K562 (cell line): ENCODE measurements at regions not wholly inside any gene's neighbourhood (a gene's known extent, or its start where the extent isn't known, plus 50 kb on each side); places are given as distances from the start of the nearest gene placed in this dataset.

ENCODE experiments used
- ATAC-seq: fragments of 200-7000 bp; cut with Tn5 transposase; 3 replicates; pipeline ENCODE4 v1.9.1; 2020; ENCODE audit warnings: moderate library complexity
- BruUV-seq: library from RNA; stranded (reverse); fragments of 400-500 nt; replicated peaks from 2 replicates; lab custom pipeline; 2021; lab: Mats Ljungman, UMichigan
- CTCF ChIA-PET: fragments of 300-600 bp; formaldehyde crosslinking; extraction: SDS; loops from one replicate; lab custom pipeline; 2021; ENCODE audit warnings: low intra/inter-chr PET ratio; lab: Yijun Ruan, JAX
- POLR2A ChIA-PET: fragments of 300-600, 350-650 bp; sonication (Branson Sonifier 250); formaldehyde crosslinking; extraction: SDS; loops from one replicate; lab custom pipeline; 2021; ENCODE audit warnings: antibody characterized with exemption, inconsistent platforms; lab: Yijun Ruan, JAX
- DNase-seq, 4 experiments: peaks; one replicate each; pipeline versions ENCODE4 v3.0.0 to v3.0.0-alpha.2; 2011 to 2018; ENCODE audit warnings: low spot score in 3 of 4, mixed read lengths in 3 of 4; ENCODE audit errors: extremely low read depth in 1 of 4
- FAIRE-seq: peaks from 2 replicates; lab custom pipeline; 2011; peaks lifted over from hg19 to GRCh38; lab: Jason Lieb, UNC
- H2AFZ ChIP-seq: 2 replicates; pipeline ENCODE4 v1.6.0; 2011; ENCODE audit warnings: low read depth, low read length, control low read depth, inconsistent platforms
- H3K27ac ChIP-seq: fragments of 200-600 bp; 3 replicates; pipeline ENCODE4 v1.8.0; 2011; ENCODE audit warnings: low read depth, mild to moderate bottlenecking, control low read depth, inconsistent platforms, low read length, moderate library complexity, mixed read lengths; ENCODE audit errors: extremely low read depth
- H3K27me3 ChIP-seq, 2 experiments: fragments of 300-600 bp in 1 of 2; 2 replicates in 1 of 2; 3 replicates in 1 of 2; pipeline versions ENCODE4 v1.6.0 to v1.8.0; 2011; ENCODE audit warnings: inconsistent platforms in 2 of 2, low read length in 2 of 2, mild to moderate bottlenecking in 1 of 2, mixed read lengths in 1 of 2, moderate library complexity in 1 of 2; ENCODE audit not compliant: control insufficient read depth in 2 of 2, insufficient read depth in 2 of 2
- H3K36me3 ChIP-seq: fragments of 300-600 bp; 3 replicates; pipeline ENCODE4 v1.8.0; 2011; ENCODE audit warnings: mild to moderate bottlenecking, low read length, inconsistent platforms; ENCODE audit not compliant: control insufficient read depth, insufficient read depth
- H3K4me1 ChIP-seq, 2 experiments: fragments of 200-600 bp in 1 of 2; replicated peaks in 1 of 2; 2 replicates in 1 of 2; 3 replicates in 1 of 2; pipeline versions ENCODE4 v1.5.1 to v1.8.0; 2011; ENCODE audit warnings: inconsistent platforms in 2 of 2, low read length in 2 of 2, mild to moderate bottlenecking in 1 of 2, mixed read lengths in 1 of 2, moderate library complexity in 1 of 2; ENCODE audit not compliant: control insufficient read depth in 2 of 2, insufficient read depth in 2 of 2
- H3K4me2 ChIP-seq: 2 replicates; pipeline ENCODE4 v1.6.1; 2011; ENCODE audit warnings: low read length, control low read depth, inconsistent platforms, mixed read lengths; ENCODE audit not compliant: insufficient read depth
- H3K4me3 ChIP-seq: fragments of 200-600 bp; sonication (generic), shearing (Covaris generic); 2 replicates; pipeline ENCODE4 v1.5.1; 2016; ENCODE audit warnings: control low read depth, inconsistent platforms
- H3K79me2 ChIP-seq: fragments of 200-600 bp; 3 replicates; pipeline ENCODE4 v1.8.0; 2011; ENCODE audit warnings: low read length, inconsistent platforms; ENCODE audit not compliant: control insufficient read depth, insufficient read depth
- H3K9ac ChIP-seq, 2 experiments: 2 replicates each; pipeline versions ENCODE4 v1.6.0 to v1.6.1; 2011; ENCODE audit warnings: low read depth in 2 of 2, low read length in 2 of 2, control low read depth in 1 of 2, inconsistent platforms in 1 of 2, mild to moderate bottlenecking in 1 of 2, mixed read lengths in 1 of 2; ENCODE audit not compliant: insufficient read depth in 1 of 2
- H3K9me1 ChIP-seq: one replicate; pipeline ENCODE4 v1.6.0; 2011; ENCODE audit warnings: inconsistent platforms, mild to moderate bottlenecking, low read length, moderate library complexity; ENCODE audit not compliant: control insufficient read depth, insufficient read depth
- H3K9me3 ChIP-seq: replicated peaks from 2 replicates; pipeline ENCODE4 v1.5.1; 2011; ENCODE audit warnings: low read depth, low read length, inconsistent platforms; ENCODE audit not compliant: control insufficient read depth, insufficient read depth
- H4K20me1 ChIP-seq: replicated peaks from 2 replicates; pipeline ENCODE4 v1.6.1; 2011; ENCODE audit warnings: low read length, inconsistent platforms, mixed read lengths; ENCODE audit not compliant: control insufficient read depth, insufficient read depth
- E2F1 ChIP-seq: sonication (generic); formaldehyde crosslinking; IDR thresholded peaks from 2 replicates; pipeline ENCODE4 v1.8.1; 2023; ENCODE audit warnings: mild to moderate bottlenecking, missing genetic modification reagents, moderate library complexity
- EHMT2 ChIP-seq: fragments of 450-650 bp; IDR thresholded peaks from 2 replicates; pipeline ENCODE4 v1.6.1; 2018; ENCODE audit warnings: antibody characterized with exemption
- HINFP ChIP-seq: fragments of 450-650 bp; conservative IDR thresholded peaks from 2 replicates; pipeline ENCODE4 v1.6.1; 2016; ENCODE audit warnings: missing genetic modification characterization, low read depth, mild to moderate bottlenecking, control low read depth, missing compliant biosample characterization
- HSF4 ChIP-seq: fragments of 250-450 bp; sonication (Bioruptor Pico); IDR thresholded peaks from 2 replicates; pipeline ENCODE4 v2.1.2; 2022; ENCODE audit warnings: mild to moderate bottlenecking, moderate library complexity, borderline replicate concordance
- MTF1 ChIP-seq: fragments of 250-450 bp; sonication (Bioruptor Pico); IDR thresholded peaks from 2 replicates; pipeline ENCODE4 v1.9.0; 2021; ENCODE audit warnings: moderate library complexity, mild to moderate bottlenecking, inconsistent platforms, borderline replicate concordance
- RBM25 ChIP-seq: fragments of 200-400 bp; formaldehyde crosslinking; IDR thresholded peaks from 2 replicates; pipeline ENCODE4 v1.6.1; 2018; ENCODE audit warnings: low read length, low read depth, moderate library complexity; ENCODE audit not compliant: severe bottlenecking
- SREBF2 ChIP-seq: sonication (generic); formaldehyde crosslinking; IDR thresholded peaks from 2 replicates; pipeline ENCODE4 v1.4.0; 2020; ENCODE audit warnings: mild to moderate bottlenecking, missing genetic modification reagents
- STAT6 ChIP-seq: sonication (generic); formaldehyde crosslinking; IDR thresholded peaks from 2 replicates; pipeline ENCODE4 v1.8.1; 2023; ENCODE audit warnings: mild to moderate bottlenecking, missing genetic modification reagents
- TRIM28 ChIP-seq: fragments of 450-650 bp; IDR thresholded peaks from 2 replicates; pipeline ENCODE4 v1.6.1; 2017
- ZBTB2 ChIP-seq: fragments of 450-650 bp; IDR thresholded peaks from 2 replicates; pipeline ENCODE4 v1.6.1; 2016; ENCODE audit warnings: antibody characterized with exemption
- ZBTB8A ChIP-seq: fragments of 450-650 bp; IDR thresholded peaks from 2 replicates; pipeline ENCODE4 v1.6.1; 2018; ENCODE audit warnings: mild to moderate bottlenecking, moderate library complexity; ENCODE audit not compliant: partially characterized antibody
- ZKSCAN1 ChIP-seq: fragments of 150-350 bp; IDR thresholded peaks from 2 replicates; pipeline ENCODE4 v1.6.1; 2016; ENCODE audit warnings: low read depth, low read length
- WGBS: fragments of 100-300 bp; shearing (Covaris generic); methylation state at CpG from one replicate; pipeline ENCODE4 v1.1.6; 2016; ENCODE audit warnings: low coverage, mixed read lengths; ENCODE audit not compliant: insufficient coverage; ENCODE audit errors: missing lambda C conversion rate; 5-methylcytosine and 5-hydroxymethylcytosine counted together
- in situ Hi-C: fragments of 300-500 bp; cut with MboI; formaldehyde crosslinking; loops from 4 replicates; pipeline ENCODE4 v1.15.0; 2018; ENCODE audit warnings: inconsistent platforms, mixed read lengths
- intact Hi-C: fragments of 100-400 bp; cut with micrococcal nuclease; formaldehyde crosslinking; loops from 2 replicates; pipeline ENCODE4 v1.14.2; 2022

- TF ChIP-seq ZBTB2 (no peak), SREBF2 (CRISPR knock-in tag) (no peak), HSF4 (CRISPR knock-in tag) (no peak), E2F1 (CRISPR knock-in tag) (no peak)
- TF ChIP-seq, all 486 proteins: peak for 0
Measured at GRCh38 chr19:30880151-30880550, 469.1 kb downstream of the TSHZ3 start (continued).

- Histone ChIP-seq H3K9ac (no peak overlapping the region), H3K4me1 (no peaks in the 10 kb centered on the region), H3K4me2 (no peak overlapping the region), H3K27ac (no peak overlapping the region), H3K79me2 (no peaks in the 10 kb centered on the region), H3K27me3 (no peaks in the 10 kb centered on the region), H3K4me3 (no peak overlapping the region), H3K9me3 (no peaks in the 10 kb centered on the region), H2AFZ (no peak overlapping the region), H3K36me3 (no peaks in the 10 kb centered on the region), H4K20me1 (no peaks in the 10 kb centered on the region), H3K9me1 (no peaks in the 10 kb centered on the region)
- POLR2A ChIA-PET = interaction anchor here (0.7 kb wide), 2 partner anchors 27 to 298 kb away, joined by 3 read pairs; no protein-coding TSS in a partner anchor
- no TSS peak for BruUV-seq
- CTCF ChIA-PET = no interaction called here
- in situ Hi-C loops (no loop called here), intact Hi-C loops (no loop called here)
- no peak for DNase-seq
- WGBS = 0% methylated on average over 3 of the region's 3 CpGs
- no peak for ATAC-seq
- no peak for FAIRE-seq
- TF ChIP-seq ZKSCAN1 (no peak), TRIM28 (no peak), ZBTB8A (no peak), MTF1 (no peak), HINFP (tag) (no peak), EHMT2 (no peak), RBM25 (no peak), STAT6 (CRISPR knock-in tag) (no peak)
Measured at GRCh38 chr19:30879736-30880135, 469.5 kb downstream of the TSHZ3 start.
